GM12874 (cell line): ENCODE measurements at regions not wholly inside any gene's neighbourhood (a gene's known extent, or its start where the extent isn't known, plus 50 kb on each side); places are given as distances from the start of the nearest gene placed in this dataset.

ENCODE experiments used
- TF ChIP-seq, protein P1 (sequence below): IDR thresholded peaks from 2 replicates; pipeline ENCODE4 v1.5.1; 2011; ENCODE audit warnings: low read depth, mild to moderate bottlenecking, control low read depth, low read length, moderate library complexity; ENCODE audit not compliant: insufficient read depth

DNA sequence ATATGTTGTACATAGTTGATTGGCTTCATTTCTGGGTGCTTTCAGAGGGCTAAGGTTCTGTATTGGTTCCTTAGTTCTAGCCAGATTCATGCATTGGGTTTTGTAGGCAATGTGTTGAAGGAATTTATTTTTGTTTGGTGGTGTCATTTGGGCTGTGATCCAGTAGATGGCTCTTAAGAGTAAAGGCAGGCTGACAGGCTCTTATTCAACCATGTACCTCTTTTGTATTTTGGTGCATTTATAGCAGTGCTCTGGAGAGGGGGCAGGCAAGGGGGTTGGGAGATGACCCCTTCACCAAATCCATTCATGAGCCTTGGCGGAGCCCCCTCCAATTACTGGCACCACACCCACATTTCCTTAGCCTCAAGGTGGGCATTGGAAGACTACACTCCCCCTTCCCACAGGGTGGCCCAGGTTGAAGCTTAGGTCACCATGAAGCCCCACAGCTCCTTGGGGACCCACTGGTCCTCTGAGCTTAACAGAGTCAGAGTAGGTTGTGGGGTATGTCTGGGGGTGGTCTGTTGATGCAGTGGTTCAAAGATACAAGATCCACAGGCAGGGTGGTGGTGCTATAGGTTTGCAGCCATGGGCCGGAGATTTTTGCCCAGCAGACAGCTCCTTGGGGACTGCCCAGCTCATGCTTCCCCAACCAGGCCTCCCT lies 143.0 kb upstream of the GNPDA2 start:
- TF ChIP-seq, protein P1, sequence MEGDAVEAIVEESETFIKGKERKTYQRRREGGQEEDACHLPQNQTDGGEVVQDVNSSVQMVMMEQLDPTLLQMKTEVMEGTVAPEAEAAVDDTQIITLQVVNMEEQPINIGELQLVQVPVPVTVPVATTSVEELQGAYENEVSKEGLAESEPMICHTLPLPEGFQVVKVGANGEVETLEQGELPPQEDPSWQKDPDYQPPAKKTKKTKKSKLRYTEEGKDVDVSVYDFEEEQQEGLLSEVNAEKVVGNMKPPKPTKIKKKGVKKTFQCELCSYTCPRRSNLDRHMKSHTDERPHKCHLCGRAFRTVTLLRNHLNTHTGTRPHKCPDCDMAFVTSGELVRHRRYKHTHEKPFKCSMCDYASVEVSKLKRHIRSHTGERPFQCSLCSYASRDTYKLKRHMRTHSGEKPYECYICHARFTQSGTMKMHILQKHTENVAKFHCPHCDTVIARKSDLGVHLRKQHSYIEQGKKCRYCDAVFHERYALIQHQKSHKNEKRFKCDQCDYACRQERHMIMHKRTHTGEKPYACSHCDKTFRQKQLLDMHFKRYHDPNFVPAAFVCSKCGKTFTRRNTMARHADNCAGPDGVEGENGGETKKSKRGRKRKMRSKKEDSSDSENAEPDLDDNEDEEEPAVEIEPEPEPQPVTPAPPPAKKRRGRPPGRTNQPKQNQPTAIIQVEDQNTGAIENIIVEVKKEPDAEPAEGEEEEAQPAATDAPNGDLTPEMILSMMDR: 0 out of 2 replicates have a peak, but pooled peaks have one; percentile 6

GRCh38 chr4:44861756-44862155 lies 135.4 kb upstream of the GNPDA2 start:
- TF ChIP-seq, protein P1: no peak

DNA sequence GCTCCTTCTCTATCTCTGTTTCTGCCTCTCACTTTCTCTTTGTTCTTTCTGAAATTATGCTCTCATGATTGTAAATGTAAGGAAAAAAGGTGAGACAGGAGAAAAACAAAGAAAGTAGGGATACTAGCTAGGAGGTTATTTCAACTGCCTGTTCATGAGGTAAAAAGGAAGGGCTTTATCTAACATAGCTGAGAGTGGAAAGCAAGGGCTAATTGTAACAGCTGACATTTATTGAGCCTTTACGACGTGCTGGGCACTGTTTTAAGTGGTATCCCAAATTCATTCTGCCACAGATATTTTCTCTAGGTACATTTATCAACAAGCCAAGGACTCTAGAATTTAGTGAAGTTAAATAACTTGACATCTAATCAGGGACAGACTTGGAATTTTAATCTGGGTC lies 133.1 kb upstream of the GNPDA2 start:
- TF ChIP-seq, protein P1: no peak

DNA sequence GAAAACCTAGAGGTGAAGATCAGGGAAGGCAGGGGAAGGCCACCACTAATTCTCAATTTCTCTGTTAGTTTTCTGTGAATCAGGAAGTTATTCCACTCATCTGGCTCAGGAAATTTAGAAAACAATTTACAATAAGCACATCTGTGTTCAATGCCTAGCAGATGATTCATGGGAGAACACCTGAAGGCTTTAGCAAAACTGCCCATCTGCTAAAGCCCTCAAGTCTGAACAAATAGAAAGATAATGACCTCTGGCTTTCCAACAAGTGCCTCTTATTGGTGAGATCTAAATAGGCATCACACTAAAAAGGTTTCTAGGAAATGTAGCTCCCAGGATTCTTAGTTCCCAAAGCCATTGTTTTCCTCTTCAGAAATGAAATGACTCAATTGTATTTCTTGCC lies 122.1 kb upstream of the GNPDA2 start:
- TF ChIP-seq, protein P1: no peak

DNA sequence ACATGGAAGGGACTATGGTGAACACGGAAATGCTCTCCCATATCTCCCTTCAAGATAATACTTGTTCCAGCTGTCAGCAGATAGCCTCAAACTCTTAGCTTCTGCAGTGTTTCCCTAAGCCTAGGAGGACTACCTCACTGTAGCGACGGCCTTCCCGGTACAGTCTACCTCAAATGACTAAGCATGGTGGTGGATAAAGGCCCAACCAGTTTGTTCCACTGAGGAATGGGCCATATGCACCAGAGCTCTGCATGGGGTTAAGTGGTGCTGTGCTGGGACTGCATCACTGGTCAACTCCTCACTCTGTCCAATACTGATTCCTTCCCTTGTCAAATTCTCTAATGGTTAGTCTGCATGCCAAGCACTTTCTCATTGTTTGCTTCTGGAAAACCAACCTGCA lies 119.6 kb upstream of the GNPDA2 start:
- TF ChIP-seq, protein P1: no peak

DNA sequence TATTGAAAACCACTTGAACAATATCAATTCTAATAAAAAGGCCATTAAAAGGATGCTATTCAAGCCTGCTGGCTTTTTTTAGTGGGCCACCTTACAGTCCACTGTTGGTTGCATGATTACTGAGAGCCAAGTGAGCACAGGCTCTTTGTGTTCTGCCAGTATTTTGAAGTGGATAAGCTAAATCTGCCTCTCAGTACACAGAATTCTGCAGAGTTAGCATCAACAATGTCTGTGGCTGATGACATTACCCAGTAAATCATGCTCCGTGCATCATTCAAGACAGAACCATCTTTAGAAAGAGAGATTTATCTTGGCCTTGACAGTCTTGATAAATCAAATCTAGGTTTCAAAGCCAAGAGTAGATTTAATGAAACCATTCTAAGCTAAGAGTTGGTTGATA lies 119.0 kb upstream of the GNPDA2 start:
- TF ChIP-seq, protein P1: no peak

- TF ChIP-seq, protein P1: no peak
These were observed 116.2 kb upstream of the GNPDA2 start for GRCh38 chr4:44842531-44842930.

DNA sequence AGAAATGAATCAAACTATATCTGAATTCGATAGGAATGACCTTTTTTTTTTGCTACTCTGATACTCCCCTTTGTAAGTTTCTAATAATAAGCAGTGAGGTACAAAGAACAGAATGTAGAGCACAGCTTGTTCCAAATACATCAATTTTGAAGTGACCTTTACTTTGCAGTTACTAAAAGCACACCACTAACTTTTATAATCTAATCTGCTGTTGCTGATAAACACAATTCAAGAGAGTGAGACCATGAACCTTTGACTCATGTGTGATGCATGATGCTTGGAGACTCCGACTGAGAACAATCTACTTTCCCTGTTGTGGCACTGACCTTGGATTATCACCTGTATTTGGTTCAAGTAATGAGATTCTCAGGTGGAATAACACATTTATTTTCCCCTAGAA lies 91.6 kb upstream of the GNPDA2 start:
- TF ChIP-seq, protein P1: no peak
